GM12864 (cell line): ENCODE measurements at regions not wholly inside any gene's neighbourhood (a gene's known extent, or its start where the extent isn't known, plus 50 kb on each side); places are given as distances from the start of the nearest gene placed in this dataset.

Experiments
- DNase-seq: peaks from one replicate; pipeline ENCODE4 v3.0.0-alpha.2; 2011; ENCODE audit warnings: low read depth
- H3K4me3 ChIP-seq: 2 replicates; pipeline ENCODE4 v1.5.1; 2011; ENCODE audit warnings: mild to moderate bottlenecking, low read depth, low read length, control low read depth
- CTCF ChIP-seq: IDR thresholded peaks from 2 replicates; pipeline ENCODE4 v1.5.1; 2011; ENCODE audit warnings: low read depth, mild to moderate bottlenecking, moderate library complexity, low read length, control low read depth, inconsistent platforms; ENCODE audit errors: missing control alignments

GRCh38 chr17:79457376-79457775 lies 153.5 kb downstream of the RBFOX3 start:
- no peak for DNase-seq
- no peak overlapping the region for H3K4me3 ChIP-seq
- no peak for TF ChIP-seq CTCF

GRCh38 chr17:79455636-79456035 lies 155.2 kb downstream of the RBFOX3 start:
- no peak for DNase-seq
- TF ChIP-seq CTCF = no peak
- no peak overlapping the region for H3K4me3 ChIP-seq

- no peak overlapping the region for H3K4me3 ChIP-seq
- DNase-seq = no peak
- TF ChIP-seq CTCF = no peak
These were observed 156.0 kb downstream of the RBFOX3 start for GRCh38 chr17:79454826-79455225.

GRCh38 chr17:79453481-79453880 lies 157.4 kb downstream of the RBFOX3 start:
- no peak for DNase-seq
- TF ChIP-seq CTCF = no peak
- no peak overlapping the region for H3K4me3 ChIP-seq

- no peak for DNase-seq
- TF ChIP-seq CTCF = no peak
- H3K4me3 ChIP-seq = no peak overlapping the region
These were observed 158.1 kb downstream of the RBFOX3 start for GRCh38 chr17:79452706-79453105.

GRCh38 chr17:79451167-79451566 lies 159.7 kb downstream of the RBFOX3 start:
- no peak overlapping the region for H3K4me3 ChIP-seq
- TF ChIP-seq CTCF = no peak
- DNase-seq = no peak

GRCh38 chr17:79446399-79447009 lies 164.3 kb downstream of the RBFOX3 start:
- TF ChIP-seq CTCF = no peak
- no peak overlapping the region for H3K4me3 ChIP-seq
- no peak for DNase-seq
